Stimulated activated CD4-positive, alpha-beta T cell treated with anti-CD3 and anti-CD28 coated beads, TNF-alpha, amount 100 ng/mL, for 48 hours (primary cell): ENCODE measurements at regions not wholly inside any gene's neighbourhood (a gene's known extent, or its start where the extent isn't known, plus 50 kb on each side); places are given as distances from the start of the nearest gene placed in this dataset.
"Not testable (repeated sequence)": the region's sequence is repeated elsewhere in the genome, so short reads cannot be mapped to it uniquely, and the experiment has no call there.

Experiments used
- DNase-seq, 3 donors: peaks; one replicate each; pipeline ENCODE4 v3.0.0-alpha.2; 2020; ENCODE audit warnings: low read depth in 3 of 3

DNA sequence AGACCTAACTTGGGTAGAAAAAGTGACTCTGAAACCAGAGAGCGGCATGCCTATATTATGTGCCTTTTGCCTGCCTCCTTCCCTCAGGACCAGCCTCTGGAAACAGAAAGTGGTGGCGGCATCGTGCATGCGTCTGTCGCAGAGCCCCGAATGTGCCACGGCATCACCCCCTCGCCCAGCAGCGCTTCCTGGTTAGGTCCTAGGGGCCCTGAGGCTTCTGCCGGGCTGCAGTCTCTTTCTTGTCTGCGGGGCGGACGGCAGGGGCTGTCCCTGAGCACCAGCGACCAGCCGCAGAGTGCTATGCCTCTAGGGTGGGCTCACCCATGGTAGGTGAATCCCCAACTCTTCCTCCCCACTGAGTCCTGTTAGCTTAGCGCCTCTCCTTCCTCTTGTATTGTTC lies 68.7 kb downstream of the VSIG4 start:
- DNase-seq: no peak

- not testable (repeated sequence) for DNase-seq
Measured at GRCh38 chrX:65967159-65967558, 72.7 kb downstream of the VSIG4 start.

- no peak for DNase-seq
Measured at GRCh38 chrX:65961714-65962113, 78.2 kb downstream of the VSIG4 start.

DNA sequence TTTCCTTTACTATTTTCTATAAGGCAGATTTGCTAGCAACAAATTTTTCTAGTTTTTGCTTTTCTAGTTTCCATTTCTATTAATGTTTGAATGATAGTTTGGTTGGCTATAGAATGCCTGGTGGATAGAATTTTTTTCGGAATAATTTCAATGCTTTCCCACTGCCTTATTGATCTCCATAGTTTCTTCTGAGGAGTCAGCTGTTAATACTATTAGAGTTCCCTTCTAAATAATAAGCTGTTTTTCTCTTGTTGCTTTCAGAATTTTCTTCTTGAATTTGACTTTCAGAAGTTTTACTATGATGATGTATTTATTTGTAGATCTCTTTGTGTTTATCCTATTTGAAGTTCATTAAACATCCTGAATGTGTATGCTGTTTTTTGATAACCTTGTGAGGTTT lies 91.8 kb downstream of the VSIG4 start:
- DNase-seq: no peak

GRCh38 chrX:65941775-65942174 lies 98.1 kb downstream of the VSIG4 start:
- no peak for DNase-seq

GRCh38 chrX:65933085-65933589 lies 106.7 kb downstream of the VSIG4 start:
- DNase-seq: no peak

DNA sequence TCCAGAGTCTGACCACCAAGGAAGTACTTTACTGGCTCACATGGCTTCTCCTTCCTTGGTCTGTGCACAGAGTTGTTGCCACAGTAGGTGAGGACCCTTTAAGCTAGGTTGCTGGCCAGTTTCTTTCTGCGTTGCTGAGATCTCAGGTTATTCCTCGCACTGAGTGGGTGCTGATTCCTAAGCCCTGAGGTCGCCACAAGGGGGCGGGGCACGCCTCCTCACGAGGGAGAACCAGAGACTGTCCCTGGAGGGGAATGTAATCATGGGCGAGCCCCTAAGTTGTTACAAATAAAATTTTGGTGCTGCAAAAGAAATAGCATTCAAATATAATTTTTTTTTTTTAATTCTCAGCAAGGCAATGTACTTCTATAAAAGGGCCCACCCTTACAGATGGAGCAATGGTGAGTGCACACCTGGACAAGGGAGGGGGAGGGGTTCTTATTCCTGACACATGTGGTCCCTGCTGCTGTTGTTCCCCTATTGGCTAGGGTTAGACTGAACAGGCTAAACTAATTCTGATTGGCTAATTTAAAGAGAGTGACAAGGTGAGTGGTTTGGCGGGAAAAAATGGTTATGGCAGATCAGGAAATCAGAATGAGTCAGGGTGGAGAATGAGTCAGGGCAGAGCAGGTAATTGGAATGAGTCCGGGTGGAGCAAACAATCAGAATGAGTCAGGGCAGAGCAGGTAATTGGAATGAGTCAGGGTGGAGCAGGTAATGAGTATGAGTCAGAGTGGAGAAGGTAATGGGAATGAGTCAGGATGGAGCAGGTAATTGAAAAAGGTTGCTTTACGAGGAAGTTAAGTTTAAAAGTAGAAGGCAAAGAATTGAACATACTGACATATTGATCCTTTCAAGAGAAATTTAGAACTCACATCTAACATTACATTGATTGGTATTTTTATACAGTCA lies 107.5 kb downstream of the VSIG4 start:
- DNase-seq: peak in 2 of 3 donors; percentile 20 to 32

GRCh38 chrX:65928522-65928921 lies 111.4 kb downstream of the VSIG4 start:
- no peak for DNase-seq

- not testable (repeated sequence) for DNase-seq
Measured at GRCh38 chrX:65927386-65927785, 112.5 kb downstream of the VSIG4 start.

DNA sequence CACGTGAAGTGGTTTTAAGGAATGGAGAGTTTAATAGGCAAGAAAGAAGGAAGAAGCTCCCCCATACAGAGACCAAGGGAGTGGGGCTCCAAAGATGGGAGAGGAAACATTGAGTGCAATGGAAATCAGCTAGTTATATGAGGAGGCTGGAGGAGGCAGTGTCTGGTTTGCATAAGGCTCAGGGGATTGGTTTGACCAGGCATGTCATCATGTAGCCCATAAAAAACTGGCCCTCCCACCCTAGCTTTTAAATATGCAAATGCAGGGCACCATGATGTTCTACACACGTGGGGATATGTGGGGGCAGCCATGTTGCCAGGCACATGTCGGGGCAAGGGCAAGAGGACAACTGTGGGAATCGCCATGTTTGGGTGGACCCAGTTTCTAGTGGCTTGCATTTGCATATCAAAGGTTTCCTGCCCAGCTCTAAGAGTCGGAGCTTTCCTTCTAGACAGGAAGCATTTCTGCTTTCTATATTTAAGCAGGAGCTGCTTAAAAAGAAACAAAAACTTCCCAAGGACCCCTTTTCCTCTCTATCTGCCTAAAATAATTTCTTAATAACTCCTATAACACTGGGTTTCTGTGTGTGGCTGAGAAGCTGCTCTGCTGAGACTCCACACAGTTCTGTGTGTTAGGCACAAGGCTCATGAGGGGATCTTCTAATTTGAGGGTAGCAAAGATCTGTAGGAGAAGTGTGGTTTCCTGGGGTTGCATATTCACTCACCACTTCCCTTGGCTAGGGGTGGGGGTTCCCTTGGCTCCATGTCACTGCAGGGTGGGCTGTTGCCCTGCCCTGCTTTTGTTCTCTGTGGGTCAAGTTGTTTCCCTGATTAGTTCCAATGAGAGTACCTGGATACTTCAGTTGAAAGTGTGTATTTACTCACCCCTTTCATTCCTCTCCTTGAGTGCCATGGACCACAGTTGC lies 113.5 kb downstream of the VSIG4 start:
- peak in 1 of 3 donors; percentile 32 for DNase-seq

GRCh38 chrX:65925592-65925991 lies 114.3 kb downstream of the VSIG4 start:
- no peak for DNase-seq

DNA sequence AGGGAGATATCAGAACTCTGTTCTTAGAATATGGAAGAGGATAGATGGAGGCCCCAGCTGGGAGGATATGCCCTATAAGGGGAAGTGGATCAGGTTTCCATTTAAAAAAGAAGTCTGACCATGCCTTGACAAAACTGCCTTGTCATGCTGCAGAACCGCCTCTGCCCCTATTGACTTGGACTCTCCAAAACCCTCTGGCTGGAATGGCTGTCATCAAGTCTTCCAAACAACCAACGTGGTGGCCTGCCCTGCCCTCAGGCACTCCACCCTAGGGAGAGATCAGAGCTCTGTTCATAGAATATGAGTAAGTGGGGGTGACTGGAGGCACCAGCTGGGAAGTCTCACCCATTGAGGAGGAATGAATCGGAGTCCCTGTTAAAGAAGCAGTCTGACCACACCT lies 114.9 kb downstream of the VSIG4 start:
- no peak for DNase-seq

DNA sequence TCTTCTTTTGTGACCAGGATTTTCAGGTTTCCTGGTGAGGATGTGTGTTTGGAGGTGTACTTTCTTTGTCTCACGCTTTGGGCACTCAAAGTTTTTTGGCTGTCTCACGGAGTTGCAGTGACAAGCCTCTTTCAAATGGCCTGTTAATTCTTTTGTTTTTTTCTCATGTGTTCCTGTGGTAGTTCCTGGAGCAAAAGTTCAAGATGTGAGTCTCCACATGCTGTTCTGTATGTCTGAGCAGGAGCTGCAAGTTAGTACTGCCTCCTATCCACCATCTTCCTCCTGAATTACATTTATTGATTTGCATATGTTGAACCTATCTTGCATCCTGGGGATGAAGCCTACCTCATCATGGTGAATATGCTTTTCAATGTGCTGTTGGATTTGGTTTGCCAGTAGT lies 118.5 kb downstream of the VSIG4 start:
- no peak for DNase-seq

- no peak for DNase-seq
Measured at GRCh38 chrX:65920620-65921019, 119.3 kb downstream of the VSIG4 start.

GRCh38 chrX:65910899-65911298 lies 129.0 kb downstream of the VSIG4 start:
- DNase-seq: no peak

- no peak for DNase-seq
Measured at GRCh38 chrX:65903750-65904149, 136.1 kb downstream of the VSIG4 start.

DNA sequence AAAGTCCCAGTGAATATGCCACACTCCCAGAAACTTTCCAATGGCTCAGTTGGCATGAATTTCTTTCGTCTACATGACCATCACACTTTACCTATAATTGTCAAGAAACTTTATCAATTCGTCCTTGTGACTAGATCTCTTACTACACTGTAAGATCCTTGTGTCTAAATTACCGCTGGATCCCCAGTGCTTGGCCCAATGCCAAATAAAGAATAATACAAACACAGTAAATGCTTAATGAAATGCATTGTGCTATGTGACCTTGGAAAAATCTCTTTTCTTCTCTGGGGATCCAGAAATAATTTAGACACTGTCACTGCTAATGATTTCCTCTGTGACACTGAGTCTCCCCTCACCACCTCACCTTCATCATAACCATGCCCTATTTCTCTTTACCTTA lies 137.9 kb downstream of the VSIG4 start:
- DNase-seq: no peak

- no peak for DNase-seq
Measured at GRCh38 chrX:65900850-65901844, 138.7 kb downstream of the VSIG4 start.

- DNase-seq: no peak
Measured at GRCh38 chrX:65894133-65894532, 145.7 kb downstream of the VSIG4 start.

DNA sequence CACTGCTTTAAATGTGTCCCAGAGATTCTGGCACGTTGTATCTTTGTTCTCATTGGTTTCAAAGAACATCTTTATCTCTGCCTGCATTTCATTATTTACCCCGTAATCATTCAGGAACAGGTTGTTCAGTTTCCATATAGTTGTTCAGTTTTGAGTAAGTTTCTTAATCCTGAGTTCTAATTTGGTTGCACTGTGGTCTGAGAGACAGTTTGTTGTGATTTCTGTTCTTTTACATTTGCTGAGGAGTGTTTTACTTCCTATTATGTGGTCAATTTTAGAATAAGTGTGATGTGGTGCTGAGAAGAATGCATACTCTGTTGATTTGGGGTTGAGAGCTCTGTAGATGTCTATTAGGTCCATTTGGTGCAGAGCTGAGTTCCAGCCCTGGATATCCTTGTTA lies 148.1 kb downstream of the VSIG4 start:
- not testable (repeated sequence) for DNase-seq

DNA sequence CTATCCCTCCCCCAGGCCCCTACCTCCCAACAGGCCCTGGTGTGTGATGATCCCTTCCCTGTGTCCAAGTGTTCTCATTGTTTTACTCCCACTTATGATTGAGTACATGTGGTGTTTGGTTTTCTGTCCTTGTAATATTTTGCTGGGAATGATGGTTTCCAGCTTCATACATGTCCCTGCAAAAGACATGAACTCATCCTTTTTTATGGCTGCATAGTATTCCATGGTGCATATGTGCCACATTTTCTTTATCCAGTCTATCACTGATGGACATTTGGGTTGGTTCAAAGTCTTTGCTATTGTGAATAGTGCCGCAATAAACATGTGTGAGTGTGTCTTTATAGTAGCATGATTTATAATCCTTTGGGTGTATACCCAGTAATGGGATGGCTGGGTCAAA lies 151.7 kb downstream of the VSIG4 start:
- not testable (repeated sequence) for DNase-seq
